WTC11 (cell line): ENCODE measurements at regions not wholly inside any gene's neighbourhood (a gene's known extent, or its start where the extent isn't known, plus 50 kb on each side); places are given as distances from the start of the nearest gene placed in this dataset.

Experiments
- ATF2 ChIP-seq: sonication (generic); formaldehyde crosslinking; IDR thresholded peaks from 2 replicates; pipeline ENCODE4 v1.8.1; 2022; ENCODE audit warnings: low read depth, missing genetic modification reagents, borderline replicate concordance
- E2F4 ChIP-seq: sonication (generic); formaldehyde crosslinking; IDR thresholded peaks from 2 replicates; pipeline ENCODE4 v1.8.1; 2022; ENCODE audit warnings: low read depth, mild to moderate bottlenecking, moderate library complexity, missing genetic modification reagents, borderline replicate concordance
- PREB ChIP-seq: sonication (generic); formaldehyde crosslinking; IDR thresholded peaks from 2 replicates; pipeline ENCODE4 v1.8.1; 2022; ENCODE audit warnings: mild to moderate bottlenecking, missing genetic modification reagents, moderate library complexity, borderline replicate concordance
- SMAD3 ChIP-seq: sonication (generic); formaldehyde crosslinking; IDR thresholded peaks from 2 replicates; pipeline ENCODE4 v1.8.0; 2022; ENCODE audit warnings: missing genetic modification reagents, mild to moderate bottlenecking, borderline replicate concordance
- TF ChIP-seq, protein P1 (sequence below): fragments of 200-600 bp; IDR thresholded peaks from 2 replicates; pipeline ENCODE4 v1.8.0; 2022; ENCODE audit warnings: antibody characterized with exemption

DNA sequence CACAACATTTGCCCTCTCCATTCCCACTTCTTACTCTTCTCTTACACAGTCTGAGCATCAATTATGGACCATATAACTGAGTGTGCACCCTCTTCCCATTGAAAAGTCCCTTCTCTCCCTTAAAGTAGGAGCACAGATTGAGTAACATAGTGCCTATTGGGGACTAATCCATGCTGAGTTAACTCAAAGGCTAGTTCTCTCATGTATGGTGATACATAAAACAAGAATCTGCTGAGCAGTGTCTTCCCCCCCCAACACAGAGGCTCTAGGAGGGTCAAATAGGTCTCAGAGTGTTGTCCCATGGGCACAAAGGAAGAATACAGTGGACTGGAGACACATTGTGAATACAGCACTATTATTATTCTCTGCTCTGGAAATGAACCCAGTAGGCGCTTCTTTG lies 274.6 kb upstream of the BOD1L1 start:
- TF ChIP-seq E2F4 (CRISPR knock-in tag) = no peak
- TF ChIP-seq PREB = no peak
- TF ChIP-seq, protein P1, sequence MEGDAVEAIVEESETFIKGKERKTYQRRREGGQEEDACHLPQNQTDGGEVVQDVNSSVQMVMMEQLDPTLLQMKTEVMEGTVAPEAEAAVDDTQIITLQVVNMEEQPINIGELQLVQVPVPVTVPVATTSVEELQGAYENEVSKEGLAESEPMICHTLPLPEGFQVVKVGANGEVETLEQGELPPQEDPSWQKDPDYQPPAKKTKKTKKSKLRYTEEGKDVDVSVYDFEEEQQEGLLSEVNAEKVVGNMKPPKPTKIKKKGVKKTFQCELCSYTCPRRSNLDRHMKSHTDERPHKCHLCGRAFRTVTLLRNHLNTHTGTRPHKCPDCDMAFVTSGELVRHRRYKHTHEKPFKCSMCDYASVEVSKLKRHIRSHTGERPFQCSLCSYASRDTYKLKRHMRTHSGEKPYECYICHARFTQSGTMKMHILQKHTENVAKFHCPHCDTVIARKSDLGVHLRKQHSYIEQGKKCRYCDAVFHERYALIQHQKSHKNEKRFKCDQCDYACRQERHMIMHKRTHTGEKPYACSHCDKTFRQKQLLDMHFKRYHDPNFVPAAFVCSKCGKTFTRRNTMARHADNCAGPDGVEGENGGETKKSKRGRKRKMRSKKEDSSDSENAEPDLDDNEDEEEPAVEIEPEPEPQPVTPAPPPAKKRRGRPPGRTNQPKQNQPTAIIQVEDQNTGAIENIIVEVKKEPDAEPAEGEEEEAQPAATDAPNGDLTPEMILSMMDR = no peak
- no peak for TF ChIP-seq ATF2 (CRISPR knock-in tag)
- no peak for TF ChIP-seq SMAD3 (CRISPR knock-in tag)
